NT2/D1 (cell line): ENCODE measurements at regions not wholly inside any gene's neighbourhood (a gene's known extent, or its start where the extent isn't known, plus 50 kb on each side); places are given as distances from the start of the nearest gene placed in this dataset.

Experiments
- SUZ12 ChIP-seq: IDR thresholded peaks from 2 replicates; pipeline ENCODE4 v1.6.1; 2011; ENCODE audit not compliant: insufficient read length, insufficient read depth; ENCODE audit errors: extremely low read depth
- YY1 ChIP-seq: IDR thresholded peaks from 2 replicates; pipeline ENCODE4 v1.6.1; 2011; ENCODE audit not compliant: insufficient read length, insufficient read depth
- ZNF274 ChIP-seq: IDR thresholded peaks from 2 replicates; pipeline ENCODE4 v1.6.1; 2011; ENCODE audit warnings: mild to moderate bottlenecking, low read depth, low read length

GRCh38 chr5:152066784-152067183, 142.1 kb upstream of the GLRA1 start:
- TF ChIP-seq SUZ12 (no peak), YY1 (no peak), ZNF274 (no peak)
